ENCODE measurements at regions not wholly inside any gene's neighbourhood (a gene's known extent, or its start where the extent isn't known, plus 50 kb on each side); places are given as distances from the start of the nearest gene placed in this dataset.

GRCh38 chr3:65226287-65226686 lies 538.5 kb upstream of the ADAMTS9 start:
- peaks cover 14% of the 10 kb centered on the region for H3K9me3 Mint-ChIP-seq
- ATAC-seq, result no peak
- H3K27ac Mint-ChIP-seq, result no peak overlapping the region
- no peaks in the 10 kb centered on the region; the same call in 1 of the 2 replicates for H3K27me3 Mint-ChIP-seq (ENCODE audit: low read depth)
- POLR2A ChIA-PET, result no interaction called here
- H3K4me1 Mint-ChIP-seq, result no peaks in the 10 kb centered on the region
- no peaks in the 10 kb centered on the region for H3K36me3 Mint-ChIP-seq
- no peak overlapping the region for H3K4me3 Mint-ChIP-seq
- no peak for TF ChIP-seq ZNF219 (CRISPR knock-in tag; IDR thresholded peaks at IDR 0.05; ENCODE audit: borderline replicate concordance)
- no peak for TF ChIP-seq ERG (CRISPR knock-in tag; IDR thresholded peaks at IDR 0.05)
- CTCF ChIA-PET, result interaction anchor here (0.6 kb wide), 1 partner anchor 414 kb away, joined by 3 read pairs; no protein-coding TSS in a partner anchor
- DNase-seq (ENCODE audit: low spot score), result no peak

- ATAC-seq (no peak), DNase-seq (ENCODE audit: low spot score) (no peak)
- ChIA-PET CTCF (no interaction called here), POLR2A (no interaction called here)
- Mint-ChIP-seq H3K4me3 (no peak overlapping the region), H3K4me1 (peaks cover 4% of the 10 kb centered on the region; the same call in 1 of the 2 replicates), H3K27me3 (ENCODE audit: low read depth) (no peaks in the 10 kb centered on the region; the same call in 1 of the 2 replicates), H3K36me3 (no peaks in the 10 kb centered on the region; the same call in 1 of the 2 replicates), H3K27ac (no peak overlapping the region), H3K9me3 (peaks cover 28% of the 10 kb centered on the region)
- TF ChIP-seq NR3C1 (CRISPR knock-in tag; conservative IDR thresholded peaks at IDR 0.05; ENCODE audit: low read depth) (no peak), ZNF671 (CRISPR knock-in tag; IDR thresholded peaks at IDR 0.05) (no peak), SMAD4 (CRISPR knock-in tag; IDR thresholded peaks at IDR 0.05) (no peak), ZSCAN18 (CRISPR knock-in tag; IDR thresholded peaks at IDR 0.05) (no peak), ATF2 (CRISPR knock-in tag; IDR thresholded peaks at IDR 0.05; ENCODE audit: borderline replicate concordance, low read depth) (no peak)
Observed at GRCh38 chr3:65210026-65210814, 522.4 kb upstream of the ADAMTS9 start.

GRCh38 chr3:65202395-65202794 lies 514.6 kb upstream of the ADAMTS9 start:
- no peak for ATAC-seq
- H3K36me3 Mint-ChIP-seq, result no peaks in the 10 kb centered on the region; the same call in 1 of the 2 replicates
- ChIA-PET CTCF (interaction anchor here (1.1 to 1.3 kb wide), 2 partner anchors 32 to 672 kb away, joined by 3 to 4 read pairs; no protein-coding TSS in a partner anchor), POLR2A (no interaction called here)
- H3K27ac Mint-ChIP-seq, result no peak overlapping the region
- H3K9me3 Mint-ChIP-seq, result peaks cover 17% of the 10 kb centered on the region
- H3K4me3 Mint-ChIP-seq, result no peak overlapping the region
- DNase-seq (ENCODE audit: low spot score), result no peak
- H3K27me3 Mint-ChIP-seq (ENCODE audit: low read depth), result no peaks in the 10 kb centered on the region
- no peak for TF ChIP-seq CDX4 (CRISPR knock-in tag; IDR thresholded peaks at IDR 0.05; ENCODE audit: borderline replicate concordance)
- TF ChIP-seq ELF4 (CRISPR knock-in tag; IDR thresholded peaks at IDR 0.05; ENCODE audit: low read depth), result no peak
- TF ChIP-seq FOXJ3 (CRISPR knock-in tag; IDR thresholded peaks at IDR 0.05; ENCODE audit: borderline replicate concordance), result no peak
- no peak for TF ChIP-seq ATF2 (CRISPR knock-in tag; IDR thresholded peaks at IDR 0.05; ENCODE audit: borderline replicate concordance, low read depth)
- no peaks in the 10 kb centered on the region; the same call in 1 of the 2 replicates for H3K4me1 Mint-ChIP-seq

GRCh38 chr3:65201926-65202325 lies 514.1 kb upstream of the ADAMTS9 start:
- Mint-ChIP-seq H3K9me3 (peaks cover 16% of the 10 kb centered on the region), H3K4me1 (peaks cover 3% of the 10 kb centered on the region), H3K27me3 (ENCODE audit: low read depth) (no peaks in the 10 kb centered on the region), H3K36me3 (no peaks in the 10 kb centered on the region; the same call in 1 of the 2 replicates), H3K4me3 (no peak overlapping the region), H3K27ac (no peak overlapping the region)
- ChIA-PET CTCF (interaction anchor here (0.5 kb wide), 1 partner anchor 119 kb away, joined by 3 read pairs; no protein-coding TSS in a partner anchor), POLR2A (no interaction called here)
- DNase-seq (ENCODE audit: low spot score) (no peak), ATAC-seq (no peak)
- TF ChIP-seq ZNF532 (CRISPR knock-in tag; IDR thresholded peaks at IDR 0.05; ENCODE audit: borderline replicate concordance) (no peak), OVOL2 (CRISPR knock-in tag; IDR thresholded peaks at IDR 0.05; ENCODE audit: borderline replicate concordance) (no peak), ZNF396 (CRISPR knock-in tag; IDR thresholded peaks at IDR 0.05; ENCODE audit: borderline replicate concordance) (no peak)

Measured in WTC11 (cell line).